GM20000 (cell line): ENCODE measurements at regions not wholly inside any gene's neighbourhood (a gene's known extent, or its start where the extent isn't known, plus 50 kb on each side); places are given as distances from the start of the nearest gene placed in this dataset.

Source experiments
- DNase-seq: peaks from one replicate; pipeline ENCODE4 v3.0.0; 2012; ENCODE audit warnings: low spot score
- CTCF ChIP-seq: IDR thresholded peaks from 2 replicates; pipeline ENCODE4 v1.5.1; 2012; ENCODE audit warnings: mild to moderate bottlenecking, control low read depth; ENCODE audit errors: extremely low read depth, missing control alignments

GRCh38 chr1:73824065-73824464, 373.9 kb downstream of the LRRIQ3 start:
- no peak for DNase-seq
- TF ChIP-seq CTCF: no peak

GRCh38 chr1:73821520-73821919, 376.5 kb downstream of the LRRIQ3 start:
- no peak for DNase-seq
- TF ChIP-seq CTCF: no peak

- no peak for DNase-seq
- TF ChIP-seq CTCF: no peak
Observed at GRCh38 chr1:73820843-73821242, 377.1 kb downstream of the LRRIQ3 start.

GRCh38 chr1:73813716-73814115, 384.3 kb downstream of the LRRIQ3 start:
- no peak for DNase-seq
- TF ChIP-seq CTCF: no peak

GRCh38 chr1:73813236-73813635, 384.7 kb downstream of the LRRIQ3 start:
- DNase-seq: no peak
- no peak for TF ChIP-seq CTCF

- TF ChIP-seq CTCF: no peak
- no peak for DNase-seq
Observed at GRCh38 chr1:73811798-73812197, 386.2 kb downstream of the LRRIQ3 start.

- no peak for DNase-seq
- TF ChIP-seq CTCF: no peak
Observed at GRCh38 chr1:73804935-73805334, 393.0 kb downstream of the LRRIQ3 start.

GRCh38 chr1:73803380-73803779, 394.6 kb downstream of the LRRIQ3 start:
- TF ChIP-seq CTCF: no peak
- no peak for DNase-seq
